CD4-positive, alpha-beta memory T cell (primary cell): ENCODE measurements at regions not wholly inside any gene's neighbourhood (a gene's known extent, or its start where the extent isn't known, plus 50 kb on each side); places are given as distances from the start of the nearest gene placed in this dataset.

Experiments
- CTCF ChIA-PET: fragments of 350-600 bp; sonication (Branson Sonifier 250); formaldehyde crosslinking; loops from one replicate; lab custom pipeline; 2021; ENCODE audit warnings: inconsistent platforms; ENCODE audit not compliant: partially characterized antibody; lab: Charles Lee
- POLR2A ChIA-PET: fragments of 350-600 bp; sonication (Branson Sonifier 250); formaldehyde crosslinking; loops from one replicate; lab custom pipeline; 2021; ENCODE audit not compliant: partially characterized antibody; lab: Charles Lee
- DNase-seq, 5 donors: peaks; one replicate each; pipeline versions ENCODE4 v3.0.0 to v3.0.0-alpha.2; 2020 to 2022; ENCODE audit warnings: mixed read lengths in 1 of 5
- H3K27ac ChIP-seq: one replicate; pipeline ENCODE4 v1.7.0; 2013; ENCODE audit warnings: low read depth, low read length
- H3K27me3 ChIP-seq: 2 replicates; pipeline ENCODE4 v1.7.0; 2013; ENCODE audit warnings: mild to moderate bottlenecking, low read length, moderate library complexity; ENCODE audit not compliant: insufficient read depth
- H3K36me3 ChIP-seq: 2 replicates; pipeline ENCODE4 v1.7.0; 2013; ENCODE audit warnings: mild to moderate bottlenecking, low read length, moderate library complexity; ENCODE audit not compliant: insufficient read depth
- H3K4me1 ChIP-seq: 2 replicates; pipeline ENCODE4 v1.7.0; 2013; ENCODE audit warnings: mild to moderate bottlenecking, low read length, moderate library complexity; ENCODE audit not compliant: insufficient read depth
- H3K4me3 ChIP-seq, 2 donors: one replicate each; pipeline ENCODE4 v1.7.0; 2013; ENCODE audit warnings: low read length in 2 of 2, mild to moderate bottlenecking in 1 of 2
- H3K9me3 ChIP-seq, 2 donors: one replicate each; pipeline ENCODE4 v1.7.0; 2013; ENCODE audit warnings: low read length in 2 of 2, control low read depth in 1 of 2; ENCODE audit not compliant: control insufficient read depth in 1 of 2
- H3K27ac Mint-ChIP-seq, 7 donors: one replicate each; pipeline ENCODE4 v1.8.0; 2020 to 2021; ENCODE audit warnings: mixed read lengths in 7 of 7, mild to moderate bottlenecking in 6 of 7, inconsistent platforms in 3 of 7, moderate library complexity in 3 of 7
- H3K27me3 Mint-ChIP-seq, 2 donors: one replicate each; pipeline ENCODE4 v1.8.0; 2020 to 2021; ENCODE audit warnings: mixed read lengths in 2 of 2
- H3K36me3 Mint-ChIP-seq, 2 donors: one replicate each; pipeline ENCODE4 v1.8.0; 2020 to 2021; ENCODE audit warnings: mixed read lengths in 2 of 2, inconsistent platforms in 1 of 2, mild to moderate bottlenecking in 1 of 2
- H3K4me1 Mint-ChIP-seq, 4 donors: one replicate each; pipeline ENCODE4 v1.8.0; 2020 to 2021; ENCODE audit warnings: mixed read lengths in 4 of 4, mild to moderate bottlenecking in 1 of 4
- H3K4me3 Mint-ChIP-seq, 8 donors: one replicate each; pipeline ENCODE4 v1.8.0; 2020 to 2021; ENCODE audit warnings: mixed read lengths in 8 of 8, mild to moderate bottlenecking in 7 of 8, moderate library complexity in 6 of 8, inconsistent platforms in 3 of 8
- H3K9me3 Mint-ChIP-seq, 8 donors: one replicate each; pipeline ENCODE4 v1.8.0; 2020 to 2021; ENCODE audit warnings: mixed read lengths in 8 of 8, mild to moderate bottlenecking in 5 of 8, inconsistent platforms in 3 of 8, moderate library complexity in 1 of 8
- intact Hi-C: fragments of 100-400 bp; cut with micrococcal nuclease; formaldehyde crosslinking; loops from one replicate; pipeline ENCODE4 v1.15.1; 2023

- intact Hi-C loops = no loop called here
- ChIA-PET CTCF (interaction anchor here (0.7 to 2.5 kb wide), 6 partner anchors 8 to 604 kb away, joined by 3 to 21 read pairs (median 4); no protein-coding TSS in a partner anchor), POLR2A (no interaction called here)
- no peaks in the 10 kb centered on the region for H3K9me3 Mint-ChIP-seq
- Histone ChIP-seq H3K4me1 (peaks cover 13% of the 10 kb centered on the region), H3K36me3 (no peaks in the 10 kb centered on the region), H3K27ac (no peak overlapping the region), H3K4me3 (no peak overlapping the region), H3K9me3 (no peaks in the 10 kb centered on the region), H3K27me3 (peaks cover 25% of the 10 kb centered on the region)
- no peak overlapping the region for H3K4me3 Mint-ChIP-seq
- H3K27me3 Mint-ChIP-seq = peaks cover 41 to 47% of the 10 kb centered on the region in 2 donors
- H3K36me3 Mint-ChIP-seq = no peaks in the 10 kb centered on the region
- no peak for DNase-seq
- H3K27ac Mint-ChIP-seq = peak overlapping the region in 1 of 7 donors; percentile 32
- H3K4me1 Mint-ChIP-seq = peaks cover 7 to 32% (median 20%) of the 10 kb centered on the region in 4 donors
Measured at GRCh38 chr4:41883988-41884734, 51.1 kb upstream of the TMEM33 start.

GRCh38 chr4:41882625-41883347 lies 52.4 kb upstream of the TMEM33 start:
- H3K27ac Mint-ChIP-seq = peak overlapping the region in 1 of 7 donors; percentile 65
- H3K9me3 Mint-ChIP-seq = no peaks in the 10 kb centered on the region
- peak in 4 of 5 donors; percentile 47 to 54 (median 52) for DNase-seq
- peak overlapping the region in 1 of 2 donors; percentile 44 for H3K4me3 ChIP-seq
- peaks cover 32% of the 10 kb centered on the region for H3K27me3 ChIP-seq
- H3K27ac ChIP-seq = no peak overlapping the region
- no peaks in the 10 kb centered on the region for H3K36me3 ChIP-seq
- H3K4me1 Mint-ChIP-seq = peaks cover 9 to 39% (median 22%) of the 10 kb centered on the region in 4 donors
- H3K4me3 Mint-ChIP-seq = peak overlapping the region; percentile 54 to 83 (median 74)
- no peaks in the 10 kb centered on the region for H3K9me3 ChIP-seq
- peaks cover 52 to 57% of the 10 kb centered on the region in 2 donors for H3K27me3 Mint-ChIP-seq
- peaks cover 13% of the 10 kb centered on the region for H3K4me1 ChIP-seq
- POLR2A ChIA-PET = no interaction called here
- intact Hi-C loops = loop anchor here (1.0 kb wide), 1 partner anchor 601 kb away; no protein-coding TSS in a partner anchor
- CTCF ChIA-PET = interaction anchor here (0.7 to 2.5 kb wide), 9 partner anchors 9 to 603 kb away, joined by 3 to 21 read pairs (median 4); no protein-coding TSS in a partner anchor
- H3K36me3 Mint-ChIP-seq = no peaks in the 10 kb centered on the region

GRCh38 chr4:41881981-41882624 lies 53.1 kb upstream of the TMEM33 start:
- H3K27ac Mint-ChIP-seq = no peak overlapping the region
- CTCF ChIA-PET = interaction anchor here (1.6 to 2.5 kb wide), 3 partner anchors 67 to 602 kb away, joined by 4 to 21 read pairs (median 4); no protein-coding TSS in a partner anchor
- peak overlapping the region; percentile 54 to 83 (median 74) for H3K4me3 Mint-ChIP-seq
- Histone ChIP-seq H3K27me3 (peaks cover 36% of the 10 kb centered on the region), H3K9me3 (no peaks in the 10 kb centered on the region), H3K27ac (no peak overlapping the region), H3K4me3 (peak overlapping the region in 1 of 2 donors; percentile 44), H3K36me3 (no peaks in the 10 kb centered on the region), H3K4me1 (peaks cover 13% of the 10 kb centered on the region)
- H3K36me3 Mint-ChIP-seq = no peaks in the 10 kb centered on the region
- H3K9me3 Mint-ChIP-seq = no peaks in the 10 kb centered on the region
- intact Hi-C loops = loop anchor here (1.0 kb wide), 1 partner anchor 601 kb away; no protein-coding TSS in a partner anchor
- no peak for DNase-seq
- POLR2A ChIA-PET = no interaction called here
- H3K4me1 Mint-ChIP-seq = peaks cover 9 to 39% (median 22%) of the 10 kb centered on the region in 4 donors
- peaks cover 57 to 60% of the 10 kb centered on the region in 2 donors for H3K27me3 Mint-ChIP-seq

GRCh38 chr4:41880840-41881831 lies 54.1 kb upstream of the TMEM33 start:
- peaks cover 59% of the 10 kb centered on the region in 2 donors for H3K27me3 Mint-ChIP-seq
- DNase-seq = no peak
- Histone ChIP-seq H3K9me3 (no peaks in the 10 kb centered on the region), H3K27me3 (peaks cover 37% of the 10 kb centered on the region), H3K36me3 (no peaks in the 10 kb centered on the region), H3K4me3 (no peak overlapping the region), H3K4me1 (peaks cover 13% of the 10 kb centered on the region), H3K27ac (no peak overlapping the region)
- H3K9me3 Mint-ChIP-seq = peaks cover 0 to 3% (median 0%) of the 10 kb centered on the region in 8 donors
- H3K4me1 Mint-ChIP-seq = peaks cover 9 to 39% (median 22%) of the 10 kb centered on the region in 4 donors
- H3K27ac Mint-ChIP-seq = no peak overlapping the region
- ChIA-PET POLR2A (no interaction called here), CTCF (interaction anchor here (1.6 to 3.9 kb wide), 2 partner anchors 7 to 10 kb away, joined by 4 to 16 read pairs; no protein-coding TSS in a partner anchor)
- peak overlapping the region in 7 of 8 donors; percentile 57 to 77 (median 68) for H3K4me3 Mint-ChIP-seq
- no peaks in the 10 kb centered on the region for H3K36me3 Mint-ChIP-seq
- intact Hi-C loops = no loop called here

GRCh38 chr4:41880022-41880837 lies 55.0 kb upstream of the TMEM33 start:
- H3K4me3 ChIP-seq = no peak overlapping the region
- H3K9me3 Mint-ChIP-seq = peaks cover 0 to 3% (median 0%) of the 10 kb centered on the region in 8 donors
- CTCF ChIA-PET = interaction anchor here (1.6 to 3.9 kb wide), 2 partner anchors 8 to 9 kb away, joined by 4 to 16 read pairs; no protein-coding TSS in a partner anchor
- H3K36me3 Mint-ChIP-seq = no peaks in the 10 kb centered on the region
- peaks cover 64 to 68% of the 10 kb centered on the region in 2 donors for H3K27me3 Mint-ChIP-seq
- no peaks in the 10 kb centered on the region for H3K36me3 ChIP-seq
- POLR2A ChIA-PET = no interaction called here
- peak overlapping the region in 5 of 8 donors; percentile 48 to 60 (median 57) for H3K4me3 Mint-ChIP-seq
- peaks cover 13% of the 10 kb centered on the region for H3K4me1 ChIP-seq
- H3K27ac Mint-ChIP-seq = peak overlapping the region in 1 of 7 donors; percentile 35
- DNase-seq = no peak
- peaks cover 37% of the 10 kb centered on the region for H3K27me3 ChIP-seq
- intact Hi-C loops = no loop called here
- no peaks in the 10 kb centered on the region for H3K9me3 ChIP-seq
- peaks cover 9 to 39% (median 23%) of the 10 kb centered on the region in 4 donors for H3K4me1 Mint-ChIP-seq
- no peak overlapping the region for H3K27ac ChIP-seq
